ENCODE measurements at regions not wholly inside any gene's neighbourhood (a gene's known extent, or its start where the extent isn't known, plus 50 kb on each side); places are given as distances from the start of the nearest gene placed in this dataset.
A peak's percentile ranks its signal among the peaks of the same experiment; 100 is the strongest.

DNA sequence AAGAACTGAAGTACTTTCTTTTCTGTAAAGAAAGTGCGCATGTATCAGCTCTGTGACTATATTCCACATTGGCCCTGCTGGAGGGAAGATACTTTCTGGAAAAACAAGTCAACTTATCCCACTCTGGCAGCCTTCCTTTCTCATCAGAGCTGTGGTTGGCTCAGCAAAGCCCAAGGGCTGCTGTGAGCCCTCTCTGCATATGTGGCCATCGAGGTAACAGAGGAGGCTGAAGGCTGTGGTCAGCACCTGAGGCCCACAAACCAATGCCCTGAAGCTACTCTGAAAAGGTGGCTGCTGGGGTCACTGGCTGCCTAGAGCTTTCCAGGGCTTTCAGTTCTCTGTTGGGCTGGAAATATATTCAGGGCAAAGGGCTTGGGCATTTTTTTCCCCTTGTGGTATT lies 70.8 kb upstream of the IGF1 start:
- DNase-seq (ENCODE audit: low read depth, low spot score), result no peak
- no peak overlapping the region for H3K9ac ChIP-seq (ENCODE audit: insufficient read length, low read depth)
- no peaks in the 10 kb centered on the region for H3K9me3 ChIP-seq (ENCODE audit: insufficient read depth, low read length)
- H3K36me3 ChIP-seq (ENCODE audit: insufficient read depth, insufficient read length, low read length), result no peaks in the 10 kb centered on the region
- TF ChIP-seq ZNF274 (IDR thresholded peaks at IDR 0.05; ENCODE audit: low read depth, low read length) (no peak), YY1 (IDR thresholded peaks at IDR 0.05; ENCODE audit: insufficient read depth, insufficient read length) (no peak), SUZ12 (IDR thresholded peaks at IDR 0.05; ENCODE audit: extremely low read depth, insufficient read depth, insufficient read length) (no peak)
- H3K27me3 ChIP-seq (ENCODE audit: insufficient read depth, insufficient read length), result no peaks in the 10 kb centered on the region
- no peaks in the 10 kb centered on the region for H3K4me1 ChIP-seq (ENCODE audit: insufficient read depth, insufficient read length)
- H3K4me3 ChIP-seq (ENCODE audit: insufficient read length, low read depth), result no peak overlapping the region

DNA sequence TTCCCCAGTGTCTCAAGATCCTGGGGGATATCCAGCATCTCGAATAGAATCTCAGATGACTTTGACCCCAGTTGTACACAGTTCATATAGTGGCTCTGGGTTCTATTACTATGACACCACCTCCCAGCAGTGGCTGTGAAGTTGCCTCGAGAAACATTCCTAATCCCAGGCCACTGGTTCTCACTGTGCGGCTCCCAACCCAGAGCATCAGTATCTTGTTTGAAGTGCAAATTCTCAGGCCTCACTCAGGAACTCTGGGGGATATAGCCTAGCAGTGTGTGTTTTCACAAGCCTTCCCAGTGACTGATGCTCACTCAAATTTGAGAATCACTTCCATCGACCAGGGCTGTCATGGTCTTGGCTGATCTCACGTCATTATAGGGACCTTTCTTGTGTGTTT lies 69.3 kb upstream of the IGF1 start:
- Histone ChIP-seq H3K9ac (ENCODE audit: insufficient read length, low read depth) (no peak overlapping the region), H3K4me3 (ENCODE audit: insufficient read length, low read depth) (no peak overlapping the region), H3K9me3 (ENCODE audit: insufficient read depth, low read length) (no peaks in the 10 kb centered on the region), H3K36me3 (ENCODE audit: insufficient read depth, insufficient read length, low read length) (no peaks in the 10 kb centered on the region), H3K27me3 (ENCODE audit: insufficient read depth, insufficient read length) (no peaks in the 10 kb centered on the region), H3K4me1 (ENCODE audit: insufficient read depth, insufficient read length) (no peaks in the 10 kb centered on the region)
- TF ChIP-seq SUZ12 (IDR thresholded peaks at IDR 0.05; ENCODE audit: extremely low read depth, insufficient read depth, insufficient read length), result no peak
- TF ChIP-seq ZNF274 (IDR thresholded peaks at IDR 0.05; ENCODE audit: low read depth, low read length), result no peak
- no peak for TF ChIP-seq YY1 (IDR thresholded peaks at IDR 0.05; ENCODE audit: insufficient read depth, insufficient read length)
- peak; percentile 16 for DNase-seq (ENCODE audit: low read depth, low spot score)

DNA sequence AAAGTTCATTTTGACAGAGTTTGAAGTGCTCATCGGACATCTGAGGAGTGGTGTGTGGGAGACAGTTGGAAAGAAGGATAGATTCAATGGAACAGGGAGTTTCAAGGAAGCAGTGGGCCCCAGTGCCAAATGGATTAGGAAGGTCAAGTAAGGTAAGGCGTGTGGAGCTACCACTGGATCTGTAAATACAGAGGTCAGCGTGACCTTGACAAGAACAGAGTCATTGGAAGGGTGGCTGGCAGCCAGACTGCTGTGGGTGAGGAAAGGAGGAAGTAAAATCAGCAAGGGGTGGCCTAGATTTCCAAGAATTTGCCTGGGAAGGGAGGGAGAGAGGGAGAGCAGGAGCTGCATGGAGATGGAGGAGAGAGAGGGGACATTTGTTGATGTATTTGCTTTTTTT lies 68.2 kb upstream of the IGF1 start:
- Histone ChIP-seq H3K4me3 (ENCODE audit: insufficient read length, low read depth) (no peak overlapping the region), H3K27me3 (ENCODE audit: insufficient read depth, insufficient read length) (no peaks in the 10 kb centered on the region), H3K4me1 (ENCODE audit: insufficient read depth, insufficient read length) (no peaks in the 10 kb centered on the region), H3K36me3 (ENCODE audit: insufficient read depth, insufficient read length, low read length) (no peaks in the 10 kb centered on the region), H3K9ac (ENCODE audit: insufficient read length, low read depth) (no peak overlapping the region), H3K9me3 (ENCODE audit: insufficient read depth, low read length) (no peaks in the 10 kb centered on the region)
- DNase-seq (ENCODE audit: low read depth, low spot score), result no peak
- no peak for TF ChIP-seq ZNF274 (IDR thresholded peaks at IDR 0.05; ENCODE audit: low read depth, low read length)
- TF ChIP-seq YY1 (IDR thresholded peaks at IDR 0.05; ENCODE audit: insufficient read depth, insufficient read length), result no peak
- TF ChIP-seq SUZ12 (IDR thresholded peaks at IDR 0.05; ENCODE audit: extremely low read depth, insufficient read depth, insufficient read length), result no peak

DNA sequence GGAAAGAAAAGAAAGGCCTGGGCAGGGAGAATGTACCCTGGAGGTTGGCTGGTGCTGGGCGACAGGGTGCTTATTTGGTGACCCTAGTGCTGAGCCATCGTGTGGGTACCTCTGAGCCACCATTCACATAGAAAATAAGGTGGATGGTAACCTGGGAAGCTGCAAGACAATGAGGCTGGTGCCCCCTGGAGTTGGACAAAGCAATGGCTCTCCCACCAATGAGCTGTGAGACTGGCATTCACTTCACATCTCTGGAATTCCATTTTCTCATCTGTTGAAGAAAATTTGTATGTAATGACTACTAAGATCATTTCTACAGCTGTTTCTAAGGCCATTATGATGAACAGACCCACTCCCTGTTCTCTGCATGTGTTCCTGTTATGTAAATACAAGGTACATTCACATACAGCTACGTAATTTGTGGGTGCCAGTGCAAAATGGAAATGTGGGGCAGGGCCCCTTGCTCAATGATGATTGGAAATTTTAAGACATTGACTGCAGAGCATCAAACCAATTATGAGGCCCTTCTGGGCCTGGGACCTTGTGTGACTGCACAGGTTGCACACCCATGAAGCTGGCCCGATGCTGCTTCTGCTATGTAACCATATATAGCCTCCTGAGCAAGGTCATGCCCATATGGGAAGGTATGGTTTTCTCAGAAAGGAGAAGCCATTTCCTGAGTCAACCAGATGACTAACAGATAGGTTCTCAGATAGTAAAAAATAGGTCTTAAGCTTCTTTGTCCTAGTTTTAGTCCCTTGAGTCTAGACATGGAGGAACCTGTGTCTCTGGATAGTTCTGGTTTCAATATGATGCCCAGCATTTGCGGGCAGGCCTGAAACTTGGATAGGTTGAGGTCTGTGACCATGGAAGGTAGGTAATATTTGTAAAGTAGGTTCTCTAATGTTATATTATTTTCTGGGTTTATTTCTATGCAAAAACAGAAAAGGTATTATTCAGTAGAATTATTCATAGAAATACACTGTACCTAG lies 63.4 kb upstream of the IGF1 start:
- TF ChIP-seq YY1 (IDR thresholded peaks at IDR 0.05; ENCODE audit: insufficient read depth, insufficient read length) (no peak), SUZ12 (IDR thresholded peaks at IDR 0.05; ENCODE audit: extremely low read depth, insufficient read depth, insufficient read length) (no peak), ZNF274 (IDR thresholded peaks at IDR 0.05; ENCODE audit: low read depth, low read length) (no peak)
- no peaks in the 10 kb centered on the region for H3K36me3 ChIP-seq (ENCODE audit: insufficient read depth, insufficient read length, low read length)
- no peaks in the 10 kb centered on the region for H3K27me3 ChIP-seq (ENCODE audit: insufficient read depth, insufficient read length)

DNA sequence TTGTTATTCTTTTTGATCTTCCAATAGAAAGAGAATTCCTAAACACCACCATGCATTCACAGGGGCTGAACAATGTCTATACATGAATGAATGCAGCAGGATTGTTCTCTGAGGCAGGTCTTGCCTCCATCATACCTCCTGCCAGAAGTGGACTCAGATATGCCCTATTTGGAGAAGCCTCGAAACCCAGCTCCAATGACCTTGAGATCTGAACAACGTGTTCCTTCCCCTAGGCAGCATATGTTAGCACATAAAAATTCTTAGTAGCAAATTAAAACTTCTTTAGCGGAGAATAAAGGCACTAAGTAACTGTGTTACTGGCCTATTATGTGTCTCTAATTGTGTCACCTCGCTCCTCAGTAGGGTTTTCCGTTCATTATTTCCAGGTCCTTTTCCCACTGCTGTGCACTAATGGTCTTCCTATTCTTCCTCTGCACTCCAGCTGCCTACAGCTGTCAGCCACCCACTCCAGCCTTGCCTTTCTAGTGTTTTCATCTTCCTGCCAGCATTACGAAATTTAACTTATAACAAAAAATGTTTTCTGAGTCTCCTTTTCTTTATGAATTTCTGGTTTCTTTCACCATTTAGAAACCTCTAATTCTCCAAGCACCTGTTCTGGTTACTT lies 62.6 kb upstream of the IGF1 start:
- TF ChIP-seq SUZ12 (IDR thresholded peaks at IDR 0.05; ENCODE audit: extremely low read depth, insufficient read depth, insufficient read length) (no peak), YY1 (IDR thresholded peaks at IDR 0.05; ENCODE audit: insufficient read depth, insufficient read length) (no peak), ZNF274 (IDR thresholded peaks at IDR 0.05; ENCODE audit: low read depth, low read length) (no peak)
- Histone ChIP-seq H3K9ac (ENCODE audit: insufficient read length, low read depth) (no peak overlapping the region), H3K9me3 (ENCODE audit: insufficient read depth, low read length) (no peaks in the 10 kb centered on the region), H3K4me1 (ENCODE audit: insufficient read depth, insufficient read length) (no peaks in the 10 kb centered on the region), H3K27me3 (ENCODE audit: insufficient read depth, insufficient read length) (no peaks in the 10 kb centered on the region), H3K4me3 (ENCODE audit: insufficient read length, low read depth) (no peak overlapping the region), H3K36me3 (ENCODE audit: insufficient read depth, insufficient read length, low read length) (no peaks in the 10 kb centered on the region)
- DNase-seq (ENCODE audit: low read depth, low spot score), result no peak

More for the DNA sequence above, 63.4 kb upstream of the IGF1 start:
- H3K4me1 ChIP-seq (ENCODE audit: insufficient read depth, insufficient read length), result no peaks in the 10 kb centered on the region
- DNase-seq (ENCODE audit: low read depth, low spot score), result no peak
- no peaks in the 10 kb centered on the region for H3K9me3 ChIP-seq (ENCODE audit: insufficient read depth, low read length)
- no peak overlapping the region for H3K4me3 ChIP-seq (ENCODE audit: insufficient read length, low read depth)
- no peak overlapping the region for H3K9ac ChIP-seq (ENCODE audit: insufficient read length, low read depth)

DNA sequence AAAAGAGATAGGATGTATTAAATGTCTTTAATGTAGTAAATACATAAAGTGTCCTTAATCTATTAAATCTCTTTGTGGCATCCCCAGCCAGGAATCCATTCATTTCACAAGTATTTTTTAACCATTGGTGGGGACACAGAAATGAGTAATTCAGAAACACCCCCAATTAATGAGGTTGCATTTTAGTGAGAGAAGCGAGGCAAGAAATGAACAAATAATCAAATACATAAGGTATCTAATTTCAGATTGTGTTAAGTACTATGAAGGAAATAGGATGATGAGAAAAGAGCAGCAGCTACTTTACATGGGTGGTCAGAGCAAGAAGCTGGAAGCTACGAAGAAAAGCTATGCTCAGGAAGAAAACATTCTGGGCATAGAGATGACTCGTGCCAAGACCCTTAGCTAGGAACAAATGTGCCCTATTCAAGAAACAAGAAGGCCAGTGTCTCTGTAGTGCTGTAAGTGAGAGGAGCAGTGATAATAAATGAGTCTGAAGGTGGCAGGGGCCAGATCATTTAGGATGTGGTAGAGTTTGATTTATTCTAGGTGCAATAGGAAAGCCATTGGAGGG lies 60.5 kb upstream of the IGF1 start:
- Histone ChIP-seq H3K9ac (ENCODE audit: insufficient read length, low read depth) (no peak overlapping the region), H3K36me3 (ENCODE audit: insufficient read depth, insufficient read length, low read length) (no peaks in the 10 kb centered on the region), H3K4me3 (ENCODE audit: insufficient read length, low read depth) (no peak overlapping the region), H3K9me3 (ENCODE audit: insufficient read depth, low read length) (no peaks in the 10 kb centered on the region), H3K27me3 (ENCODE audit: insufficient read depth, insufficient read length) (no peaks in the 10 kb centered on the region), H3K4me1 (ENCODE audit: insufficient read depth, insufficient read length) (no peaks in the 10 kb centered on the region)
- no peak for DNase-seq (ENCODE audit: low read depth, low spot score)
- TF ChIP-seq SUZ12 (IDR thresholded peaks at IDR 0.05; ENCODE audit: extremely low read depth, insufficient read depth, insufficient read length) (no peak), ZNF274 (IDR thresholded peaks at IDR 0.05; ENCODE audit: low read depth, low read length) (no peak), YY1 (IDR thresholded peaks at IDR 0.05; ENCODE audit: insufficient read depth, insufficient read length) (no peak)
